Karpas-422 (cell line): ENCODE measurements at regions not wholly inside any gene's neighbourhood (a gene's known extent, or its start where the extent isn't known, plus 50 kb on each side); places are given as distances from the start of the nearest gene placed in this dataset.
A peak's percentile ranks its signal among the peaks of the same experiment; 100 is the strongest.

Source experiments
- DNase-seq: peaks from one replicate; pipeline ENCODE4 v3.0.0-alpha.2; 2015
- H2AFZ ChIP-seq: fragments of 200-600 bp; sonication (generic); 2 replicates; pipeline ENCODE4 v1.6.1; 2014; ENCODE audit warnings: antibody characterized with exemption, low read length, mixed read lengths
- H3K27ac ChIP-seq: fragments of 200-600 bp; sonication (generic); 2 replicates; pipeline ENCODE4 v1.5.1; 2014; ENCODE audit warnings: mild to moderate bottlenecking, low read length, moderate library complexity
- H3K27me3 ChIP-seq: fragments of 200-600 bp; sonication (generic); 2 replicates; pipeline ENCODE4 v1.6.1; 2014; ENCODE audit warnings: low read length, mixed read lengths
- H3K36me3 ChIP-seq: fragments of 200-600 bp; sonication (generic); 2 replicates; pipeline ENCODE4 v1.6.1; 2014; ENCODE audit warnings: low read length, mixed read lengths; ENCODE audit not compliant: insufficient read depth
- H3K4me1 ChIP-seq: fragments of 200-600 bp; sonication (generic); 2 replicates; pipeline ENCODE4 v1.6.1; 2014; ENCODE audit warnings: mild to moderate bottlenecking, low read length, mixed read lengths
- H3K4me2 ChIP-seq: fragments of 200-600 bp; sonication (generic); 2 replicates; pipeline ENCODE4 v1.6.1; 2014; ENCODE audit warnings: low read length, low read depth, mild to moderate bottlenecking; ENCODE audit not compliant: poor library complexity, severe bottlenecking
- H3K4me3 ChIP-seq: fragments of 200-600 bp; sonication (generic); 2 replicates; pipeline ENCODE4 v1.5.1; 2014; ENCODE audit warnings: mild to moderate bottlenecking, antibody characterized with exemption, low read length, mixed read lengths
- H3K79me2 ChIP-seq: fragments of 200-600 bp; sonication (generic); 2 replicates; pipeline ENCODE4 v1.6.1; 2014; ENCODE audit warnings: mild to moderate bottlenecking, low read length, mixed read lengths
- H3K9ac ChIP-seq: fragments of 200-600 bp; sonication (generic); 2 replicates; pipeline ENCODE4 v1.6.0; 2014; ENCODE audit warnings: low read length
- H3K9me2 ChIP-seq: fragments of 200-600 bp; sonication (generic), shearing (Covaris generic); replicated peaks from 2 replicates; pipeline ENCODE4 v1.6.0; 2014; ENCODE audit warnings: mild to moderate bottlenecking, low read length, moderate library complexity; ENCODE audit not compliant: insufficient read depth
- H3K9me3 ChIP-seq: fragments of 300-700, 200-600 bp; sonication (generic); 2 replicates; pipeline ENCODE4 v1.6.1; 2014; ENCODE audit warnings: low read length, mixed read lengths
- H4K20me1 ChIP-seq: fragments of 200-600 bp; sonication (generic); 2 replicates; pipeline ENCODE4 v1.6.1; 2014; ENCODE audit warnings: mild to moderate bottlenecking, antibody characterized with exemption, low read length, low read depth; ENCODE audit not compliant: insufficient read depth

DNA sequence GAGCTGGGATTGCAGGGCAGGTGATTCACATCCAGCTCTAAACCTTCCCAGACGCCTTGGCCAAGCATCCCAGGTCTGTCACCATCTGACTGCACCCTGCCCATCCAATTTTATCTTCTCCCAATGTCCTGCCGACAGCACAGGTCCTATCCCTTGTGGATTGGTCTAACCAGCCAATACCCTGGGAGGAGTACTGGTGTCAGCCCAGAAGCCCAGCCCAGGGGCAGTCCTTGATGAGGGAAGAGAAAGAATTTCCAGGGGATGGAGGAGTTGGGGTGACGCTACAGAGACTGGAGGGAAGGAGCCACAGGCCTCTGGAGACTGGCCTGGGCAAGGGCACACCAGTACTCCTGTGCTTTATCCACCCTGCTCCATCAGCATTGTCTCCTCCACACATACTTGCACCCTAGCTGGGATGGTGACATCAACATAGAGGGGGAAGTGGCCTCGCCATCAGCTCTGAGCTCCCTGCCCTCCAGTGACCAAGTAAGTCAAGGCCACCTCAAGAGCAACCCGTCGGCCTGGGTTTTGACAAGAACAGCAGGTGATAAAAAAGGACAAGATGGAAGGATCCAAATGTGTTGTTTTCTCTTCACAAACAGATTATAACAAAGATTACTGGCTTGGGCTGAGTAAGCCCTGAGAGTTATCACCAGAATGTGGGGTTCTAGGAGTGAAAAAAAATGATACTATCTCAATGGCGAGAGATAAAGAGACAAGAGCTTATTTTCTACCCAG lies 114.6 kb downstream of the AQP9 start:
- Histone ChIP-seq H3K27me3 (no peaks in the 10 kb centered on the region), H3K4me3 (no peak overlapping the region), H4K20me1 (no peaks in the 10 kb centered on the region), H3K4me1 (peaks cover 4% of the 10 kb centered on the region), H3K9me2 (no peaks in the 10 kb centered on the region), H3K27ac (no peak overlapping the region), H3K4me2 (no peak overlapping the region), H2AFZ (no peak overlapping the region), H3K36me3 (no peaks in the 10 kb centered on the region), H3K9ac (no peak overlapping the region), H3K9me3 (no peaks in the 10 kb centered on the region), H3K79me2 (no peaks in the 10 kb centered on the region)
- no peak for DNase-seq

DNA sequence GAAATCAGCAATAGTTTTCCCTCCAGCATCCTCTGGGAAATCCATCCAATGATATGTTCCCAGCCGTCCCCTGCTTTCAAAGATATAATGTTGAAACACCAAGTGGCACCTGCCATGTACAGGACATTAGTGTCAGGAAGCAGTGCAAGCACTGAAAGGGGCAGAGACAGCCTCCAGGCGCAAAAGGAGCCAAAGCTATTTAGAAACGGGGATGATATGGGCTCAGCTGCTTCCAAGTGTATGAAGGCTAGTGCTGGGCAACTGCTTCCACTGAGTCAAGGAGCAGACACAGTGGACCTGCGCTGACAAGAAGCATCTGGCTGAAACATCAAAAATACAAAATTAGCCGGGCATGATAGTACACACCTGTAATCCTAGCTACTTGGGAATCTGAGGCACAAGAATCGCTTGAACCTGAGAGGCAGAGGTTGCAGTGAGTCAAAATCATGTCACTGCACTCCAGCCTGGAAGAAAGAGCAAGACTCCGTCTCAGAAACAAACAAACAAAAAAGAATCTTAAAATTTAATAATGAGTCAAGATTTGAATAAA lies 119.7 kb downstream of the AQP9 start:
- H3K27me3 ChIP-seq: no peaks in the 10 kb centered on the region
- no peaks in the 10 kb centered on the region for H3K9me2 ChIP-seq
- no peak overlapping the region for H3K27ac ChIP-seq
- no peaks in the 10 kb centered on the region for H4K20me1 ChIP-seq
- H3K79me2 ChIP-seq: no peaks in the 10 kb centered on the region
- no peaks in the 10 kb centered on the region for H3K9me3 ChIP-seq
- no peak overlapping the region for H3K9ac ChIP-seq
- no peak overlapping the region for H2AFZ ChIP-seq
- H3K4me2 ChIP-seq: no peak overlapping the region
- no peak for DNase-seq
- no peak overlapping the region for H3K4me3 ChIP-seq
- H3K4me1 ChIP-seq: no peaks in the 10 kb centered on the region; the same call in 1 of the 2 replicates
- H3K36me3 ChIP-seq: no peaks in the 10 kb centered on the region

DNA sequence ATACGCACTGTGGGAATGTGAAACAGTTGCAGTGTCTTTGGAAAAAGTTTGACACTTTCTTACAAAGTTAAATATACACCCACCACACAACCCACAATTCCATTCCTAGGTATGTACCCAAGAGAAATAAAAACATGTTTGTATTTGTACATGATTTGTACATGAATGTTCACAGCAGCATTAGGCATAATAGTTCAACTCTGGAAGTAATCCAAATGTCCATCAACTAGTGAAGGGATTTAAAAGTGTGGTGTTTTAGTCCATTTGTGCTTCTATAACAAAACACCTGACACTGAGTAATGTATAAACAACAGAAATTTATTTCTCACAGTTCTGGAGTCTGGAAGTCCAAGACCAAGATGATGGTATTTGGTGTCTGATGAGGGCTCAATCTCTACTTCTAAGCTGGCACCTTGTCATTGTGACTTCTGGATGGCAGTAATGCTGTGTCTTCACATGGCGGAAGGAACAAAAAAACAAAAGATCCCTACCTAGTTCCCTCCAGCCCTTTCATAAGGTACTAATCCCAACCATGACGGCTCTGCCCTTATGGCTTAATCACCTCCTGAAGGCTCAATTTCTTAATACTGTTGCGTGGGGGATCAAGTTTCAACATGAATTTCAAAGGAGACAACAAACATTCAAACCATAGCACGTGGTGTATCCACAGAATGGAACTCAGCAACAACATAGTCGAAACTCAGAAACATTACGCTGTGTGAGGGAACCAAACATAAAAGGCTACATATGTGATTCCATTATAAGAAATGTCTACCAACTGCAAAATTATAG lies 120.5 kb downstream of the AQP9 start:
- Histone ChIP-seq H3K36me3 (no peaks in the 10 kb centered on the region), H3K4me1 (no peaks in the 10 kb centered on the region; the same call in 1 of the 2 replicates), H3K9ac (no peak overlapping the region), H3K4me3 (no peak overlapping the region), H3K9me2 (no peaks in the 10 kb centered on the region), H3K9me3 (no peaks in the 10 kb centered on the region), H3K27ac (no peak overlapping the region), H3K4me2 (no peak overlapping the region), H2AFZ (no peak overlapping the region), H3K27me3 (no peaks in the 10 kb centered on the region), H4K20me1 (no peaks in the 10 kb centered on the region), H3K79me2 (no peaks in the 10 kb centered on the region)
- DNase-seq: no peak

DNA sequence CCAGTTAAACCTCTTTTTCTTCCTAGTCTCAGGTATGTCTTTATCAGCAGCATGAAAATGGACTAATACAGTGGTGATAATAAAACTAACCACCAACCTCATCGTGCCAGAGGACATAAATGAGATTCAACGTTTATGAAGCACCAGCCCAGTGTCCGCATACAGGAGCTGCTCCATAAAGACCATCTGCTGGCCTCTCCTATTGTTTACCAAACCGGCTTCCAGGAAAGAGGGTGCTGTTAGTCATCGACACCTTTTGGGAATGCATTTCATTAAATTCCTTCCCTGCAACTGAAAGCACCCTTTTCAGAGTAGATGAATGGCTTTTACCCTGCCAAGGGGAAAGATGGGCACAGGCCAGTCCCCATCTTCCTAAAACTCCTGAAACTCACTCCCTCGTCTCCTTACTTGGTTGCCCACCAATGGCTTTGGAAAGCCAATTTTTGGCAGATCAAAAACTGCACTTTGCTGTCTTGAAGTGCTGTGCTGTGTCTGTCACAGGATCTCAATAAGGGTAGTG lies 122.1 kb downstream of the AQP9 start:
- Histone ChIP-seq H3K36me3 (no peaks in the 10 kb centered on the region), H4K20me1 (no peaks in the 10 kb centered on the region), H3K79me2 (no peaks in the 10 kb centered on the region), H3K4me2 (peak overlapping the region; percentile 29), H3K9me3 (no peaks in the 10 kb centered on the region), H3K9ac (0 out of 2 replicates have a peak overlapping the region, but pooled peaks have one; percentile 13), H3K4me1 (no peaks in the 10 kb centered on the region; the same call in 1 of the 2 replicates), H3K27ac (no peak overlapping the region), H3K27me3 (no peaks in the 10 kb centered on the region), H3K4me3 (peak overlapping the region; percentile 32; the same call in 1 of the 2 replicates), H3K9me2 (no peaks in the 10 kb centered on the region), H2AFZ (no peak overlapping the region)
- DNase-seq: no peak

DNA sequence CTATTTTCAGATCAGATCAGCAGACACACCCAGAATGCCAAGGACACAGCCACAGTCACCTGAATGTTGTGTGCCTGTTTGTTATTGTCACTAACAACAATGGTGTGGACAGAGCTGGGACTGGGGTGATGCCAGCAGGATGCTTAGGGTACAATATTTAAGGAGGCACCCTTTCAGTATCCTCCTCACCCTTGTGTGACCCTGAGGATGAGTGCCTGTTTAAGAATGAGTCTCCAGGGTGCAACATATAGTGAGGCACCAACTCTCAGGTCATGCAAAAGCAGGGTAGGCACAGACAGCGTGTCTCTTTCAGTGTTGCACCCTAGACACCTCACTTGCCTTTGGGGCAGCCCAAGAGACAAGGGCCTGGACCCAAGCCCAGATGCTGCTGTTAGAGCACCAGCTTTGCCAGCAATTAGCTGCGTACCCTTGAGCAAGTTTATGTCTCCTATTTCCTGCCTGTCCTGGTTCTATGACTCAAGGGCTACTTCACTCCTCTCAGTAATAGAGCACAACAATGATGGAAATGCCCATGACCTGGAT lies 122.6 kb downstream of the AQP9 start:
- Histone ChIP-seq H3K79me2 (no peaks in the 10 kb centered on the region), H3K9me2 (no peaks in the 10 kb centered on the region), H3K36me3 (no peaks in the 10 kb centered on the region), H3K4me2 (peak overlapping the region; percentile 29), H3K4me1 (no peaks in the 10 kb centered on the region; the same call in 1 of the 2 replicates), H3K4me3 (no peak overlapping the region), H3K9ac (no peak overlapping the region), H3K27ac (no peak overlapping the region), H3K9me3 (no peaks in the 10 kb centered on the region), H3K27me3 (no peaks in the 10 kb centered on the region), H4K20me1 (no peaks in the 10 kb centered on the region), H2AFZ (no peak overlapping the region)
- no peak for DNase-seq

DNA sequence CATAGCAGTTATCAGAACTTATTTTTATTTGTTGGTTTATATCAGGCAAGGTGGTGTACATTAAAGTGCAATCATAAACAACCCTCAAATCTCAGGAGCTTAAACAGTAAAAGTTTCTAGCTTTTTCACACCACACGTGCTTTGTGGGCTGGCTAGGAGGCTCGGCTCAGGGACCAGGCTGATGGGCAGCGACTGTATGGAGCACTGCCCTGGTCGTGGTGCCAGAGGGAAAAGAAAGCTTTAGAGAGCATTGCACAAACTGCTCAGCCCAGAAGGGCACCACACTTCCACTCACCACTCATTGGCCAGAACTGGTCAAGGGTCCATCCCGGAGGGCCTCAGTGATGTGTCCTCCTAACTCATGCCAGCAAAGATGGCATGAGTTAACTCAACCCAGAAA lies 123.2 kb downstream of the AQP9 start:
- Histone ChIP-seq H3K4me2 (no peak overlapping the region), H3K9me2 (no peaks in the 10 kb centered on the region), H3K9me3 (no peaks in the 10 kb centered on the region), H3K79me2 (no peaks in the 10 kb centered on the region), H3K4me1 (no peaks in the 10 kb centered on the region; the same call in 1 of the 2 replicates), H3K27ac (no peak overlapping the region), H3K9ac (no peak overlapping the region), H3K4me3 (no peak overlapping the region), H3K27me3 (no peaks in the 10 kb centered on the region), H3K36me3 (no peaks in the 10 kb centered on the region), H2AFZ (no peak overlapping the region), H4K20me1 (no peaks in the 10 kb centered on the region)
- no peak for DNase-seq

DNA sequence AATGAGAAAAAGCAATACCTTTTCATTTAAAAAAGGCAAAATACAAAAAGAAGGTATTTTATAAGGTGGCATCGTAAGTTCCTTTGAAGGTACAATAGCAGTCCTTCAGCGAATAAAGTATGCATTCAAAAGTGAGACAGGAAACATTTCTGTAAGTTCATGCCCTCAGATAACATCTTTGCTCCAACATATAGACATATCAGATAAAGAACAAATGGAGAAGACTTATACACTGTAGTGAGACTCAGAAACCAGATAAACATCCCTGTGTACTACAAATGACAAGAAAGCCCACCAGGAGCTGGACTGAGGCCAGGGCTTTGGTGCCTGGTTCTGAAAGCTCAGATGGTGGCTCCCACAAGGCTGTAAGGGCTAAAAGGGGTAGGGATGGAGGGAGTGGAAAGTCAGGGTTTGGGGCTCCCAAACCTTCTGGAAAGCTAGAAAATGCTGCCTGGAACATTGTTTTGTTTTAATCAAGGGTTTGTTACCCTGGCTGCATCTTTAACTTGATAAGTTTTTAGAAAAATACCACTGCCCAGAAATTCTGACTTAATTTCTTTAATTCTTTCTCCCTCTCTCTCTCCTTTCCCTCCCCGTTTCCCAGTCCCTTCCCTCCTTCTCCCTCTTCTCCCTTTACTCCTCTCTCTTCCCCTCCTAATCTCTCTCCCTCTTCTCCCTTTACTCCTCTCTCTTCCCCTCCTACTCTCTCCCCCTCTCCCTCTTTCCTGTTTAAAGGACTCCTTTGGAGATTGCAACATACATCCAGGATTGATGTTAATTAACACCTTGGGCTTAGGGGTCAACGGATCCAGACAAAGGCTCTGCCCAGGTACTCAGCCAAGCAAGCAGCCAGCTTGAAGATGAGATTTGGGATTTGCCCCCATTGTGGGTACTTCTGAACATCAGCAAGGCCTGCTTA lies 126.1 kb downstream of the AQP9 start:
- Histone ChIP-seq H3K79me2 (no peaks in the 10 kb centered on the region), H3K9ac (no peak overlapping the region), H3K9me3 (no peaks in the 10 kb centered on the region), H3K4me2 (no peak overlapping the region), H3K9me2 (no peaks in the 10 kb centered on the region), H3K4me1 (no peaks in the 10 kb centered on the region; the same call in 1 of the 2 replicates), H3K27me3 (no peaks in the 10 kb centered on the region), H3K4me3 (no peak overlapping the region), H3K27ac (no peak overlapping the region), H2AFZ (no peak overlapping the region), H3K36me3 (no peaks in the 10 kb centered on the region), H4K20me1 (no peaks in the 10 kb centered on the region)
- DNase-seq: no peak
